ENCODE measurements at regions not wholly inside any gene's neighbourhood (a gene's known extent, or its start where the extent isn't known, plus 50 kb on each side); places are given as distances from the start of the nearest gene placed in this dataset.

DNA sequence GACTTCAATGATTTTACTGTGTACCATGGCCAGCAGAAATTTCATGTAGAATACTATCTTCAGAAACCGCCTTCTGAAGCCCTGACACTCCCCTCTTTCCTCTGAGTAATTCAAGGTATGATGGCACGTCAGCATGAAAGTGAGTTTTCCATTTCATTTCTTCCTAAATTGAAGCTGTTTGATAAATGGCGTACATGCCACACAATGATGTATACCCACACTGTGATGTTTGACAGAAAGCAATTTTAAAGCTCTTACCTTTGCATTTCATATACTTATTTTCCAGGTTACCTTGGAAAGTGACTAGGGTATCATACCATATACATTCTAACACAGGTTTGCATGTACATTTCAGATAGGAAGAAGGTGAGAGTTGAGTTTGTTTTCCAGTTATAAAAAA is 147.9 kb upstream of the LRRC3B start:
- Histone ChIP-seq H3K4me1 (no peaks in the 10 kb centered on the region), H3K27me3 (replicated peaks; ENCODE audit: control insufficient read depth, insufficient read depth, low read length) (no peaks in the 10 kb centered on the region), H3K36me3 (ENCODE audit: control insufficient read depth, insufficient read depth, low read length) (no peaks in the 10 kb centered on the region), H3K9me3 (no peaks in the 10 kb centered on the region), H3K4me3 (ENCODE audit: low read depth, low read length) (no peak overlapping the region)
- intact Hi-C loops (cut with micrococcal nuclease; ENCODE audit: unreplicated experiment): no loop called here
- TF ChIP-seq CTCF (IDR thresholded peaks at IDR 0.05; ENCODE audit: insufficient read depth in 1 of 2, low read depth in 1 of 2, low read length in 1 of 2, severe bottlenecking in 1 of 2, unreplicated experiment in 1 of 2): no peak
- Mint-ChIP-seq H3K9me3 (ENCODE audit: unreplicated experiment) (no peaks in the 10 kb centered on the region), H3K27ac (ENCODE audit: unreplicated experiment) (no peak overlapping the region), H3K36me3 (ENCODE audit: insufficient read depth, unreplicated experiment) (no peaks in the 10 kb centered on the region), H3K27me3 (ENCODE audit: insufficient read depth, unreplicated experiment) (no peaks in the 10 kb centered on the region), H3K4me1 (ENCODE audit: low read depth, unreplicated experiment) (no peaks in the 10 kb centered on the region), H3K4me3 (ENCODE audit: unreplicated experiment) (no peak overlapping the region)
- DNase-seq: no peak
- BruUV-seq (replicated peaks): no TSS peak
- ChIA-PET CTCF (no interaction called here), POLR2A (no interaction called here)

- Mint-ChIP-seq H3K4me3 (ENCODE audit: unreplicated experiment) (no peak overlapping the region), H3K36me3 (ENCODE audit: insufficient read depth, unreplicated experiment) (no peaks in the 10 kb centered on the region), H3K9me3 (ENCODE audit: unreplicated experiment) (no peaks in the 10 kb centered on the region), H3K27me3 (ENCODE audit: insufficient read depth, unreplicated experiment) (no peaks in the 10 kb centered on the region), H3K27ac (ENCODE audit: unreplicated experiment) (no peak overlapping the region), H3K4me1 (ENCODE audit: low read depth, unreplicated experiment) (no peaks in the 10 kb centered on the region)
- ChIA-PET POLR2A (no interaction called here), CTCF (no interaction called here)
- H3K9me3 ChIP-seq: no peaks in the 10 kb centered on the region
- no peak overlapping the region for H3K4me3 ChIP-seq (ENCODE audit: low read depth, low read length)
- BruUV-seq (replicated peaks): no TSS peak
- intact Hi-C loops (cut with micrococcal nuclease; ENCODE audit: unreplicated experiment): no loop called here
- no peak for DNase-seq
- H3K36me3 ChIP-seq (ENCODE audit: control insufficient read depth, insufficient read depth, low read length): no peaks in the 10 kb centered on the region
- H3K27me3 ChIP-seq (replicated peaks; ENCODE audit: control insufficient read depth, insufficient read depth, low read length): no peaks in the 10 kb centered on the region
- no peak for TF ChIP-seq CTCF (IDR thresholded peaks at IDR 0.05; ENCODE audit: insufficient read depth in 1 of 2, low read depth in 1 of 2, low read length in 1 of 2, severe bottlenecking in 1 of 2, unreplicated experiment in 1 of 2)
- no peaks in the 10 kb centered on the region for H3K4me1 ChIP-seq
Measured at GRCh38 chr3:26480377-26480776, 142.2 kb upstream of the LRRC3B start.

- ChIA-PET POLR2A (no interaction called here), CTCF (no interaction called here)
- no peak overlapping the region for H3K27ac Mint-ChIP-seq (ENCODE audit: unreplicated experiment)
- peak in 1 of 2 experiments; percentile 4 for DNase-seq
- no TSS peak for BruUV-seq (replicated peaks)
- H3K27me3 ChIP-seq (replicated peaks; ENCODE audit: control insufficient read depth, insufficient read depth, low read length): no peaks in the 10 kb centered on the region
- H3K4me3 Mint-ChIP-seq (ENCODE audit: unreplicated experiment): no peak overlapping the region
- intact Hi-C loops (cut with micrococcal nuclease; ENCODE audit: unreplicated experiment): no loop called here
- H3K36me3 ChIP-seq (ENCODE audit: control insufficient read depth, insufficient read depth, low read length): no peaks in the 10 kb centered on the region
- no peaks in the 10 kb centered on the region for H3K4me1 ChIP-seq
- H3K27me3 Mint-ChIP-seq (ENCODE audit: insufficient read depth, unreplicated experiment): peaks cover 6% of the 10 kb centered on the region
- TF ChIP-seq CTCF (IDR thresholded peaks at IDR 0.05; ENCODE audit: insufficient read depth in 1 of 2, low read depth in 1 of 2, low read length in 1 of 2, severe bottlenecking in 1 of 2, unreplicated experiment in 1 of 2): no peak
- no peaks in the 10 kb centered on the region for H3K36me3 Mint-ChIP-seq (ENCODE audit: insufficient read depth, unreplicated experiment)
- H3K4me1 Mint-ChIP-seq (ENCODE audit: low read depth, unreplicated experiment): no peaks in the 10 kb centered on the region
- no peaks in the 10 kb centered on the region for H3K9me3 ChIP-seq
- H3K9me3 Mint-ChIP-seq (ENCODE audit: unreplicated experiment): no peaks in the 10 kb centered on the region
- H3K4me3 ChIP-seq (ENCODE audit: low read depth, low read length): no peak overlapping the region
Measured at GRCh38 chr3:26484140-26484539, 138.4 kb upstream of the LRRC3B start.

Measured in Caco-2 (cell line).